HG03442 (cell line): ENCODE measurements at regions not wholly inside any gene's neighbourhood (a gene's known extent, or its start where the extent isn't known, plus 50 kb on each side); places are given as distances from the start of the nearest gene placed in this dataset.
"Not testable (repeated sequence)": the region's sequence is repeated elsewhere in the genome, so short reads cannot be mapped to it uniquely, and the experiment has no call there.

Experiments
- ATAC-seq: cut with Tn5 transposase; IDR thresholded peaks from one replicate; pipeline ENCODE4 v1.9.1; 2021; ENCODE audit warnings: mild to moderate bottlenecking, moderate library complexity; ENCODE audit not compliant: unreplicated experiment

GRCh38 chr1:116850436-116850835 is 59.3 kb upstream of the PTGFRN start:
- ATAC-seq = no peak

GRCh38 chr1:116851189-116851588 is 58.5 kb upstream of the PTGFRN start:
- ATAC-seq = not testable (repeated sequence)

- no peak for ATAC-seq
These were observed 57.9 kb upstream of the PTGFRN start for GRCh38 chr1:116851846-116852245.

GRCh38 chr1:116852367-116852766 is 57.3 kb upstream of the PTGFRN start:
- no peak for ATAC-seq

GRCh38 chr1:116852910-116853309 is 56.8 kb upstream of the PTGFRN start:
- no peak for ATAC-seq

GRCh38 chr1:116853680-116854402 is 55.9 kb upstream of the PTGFRN start:
- no peak for ATAC-seq

GRCh38 chr1:116854403-116854690 is 55.4 kb upstream of the PTGFRN start:
- ATAC-seq = no peak

- ATAC-seq = no peak
These were observed 55.0 kb upstream of the PTGFRN start for GRCh38 chr1:116854716-116855115.

- ATAC-seq = no peak
These were observed 54.5 kb upstream of the PTGFRN start for GRCh38 chr1:116855191-116855619.

GRCh38 chr1:116855773-116856201 is 53.9 kb upstream of the PTGFRN start:
- no peak for ATAC-seq

GRCh38 chr1:116856312-116856711 is 53.4 kb upstream of the PTGFRN start:
- no peak for ATAC-seq

GRCh38 chr1:116857092-116857491 is 52.6 kb upstream of the PTGFRN start:
- ATAC-seq = no peak
